ENCODE measurements at regions not wholly inside any gene's neighbourhood (a gene's known extent, or its start where the extent isn't known, plus 50 kb on each side); places are given as distances from the start of the nearest gene placed in this dataset.
"Not testable (repeated sequence)": the region's sequence is repeated elsewhere in the genome, so short reads cannot be mapped to it uniquely, and the experiment has no call there.

GRCh38 chr2:240255811-240256703, 115.6 kb upstream of the OTOS start:
- no peak for DNase-seq

GRCh38 chr2:240256704-240257637, 116.5 kb upstream of the OTOS start:
- no peak for DNase-seq

DNA sequence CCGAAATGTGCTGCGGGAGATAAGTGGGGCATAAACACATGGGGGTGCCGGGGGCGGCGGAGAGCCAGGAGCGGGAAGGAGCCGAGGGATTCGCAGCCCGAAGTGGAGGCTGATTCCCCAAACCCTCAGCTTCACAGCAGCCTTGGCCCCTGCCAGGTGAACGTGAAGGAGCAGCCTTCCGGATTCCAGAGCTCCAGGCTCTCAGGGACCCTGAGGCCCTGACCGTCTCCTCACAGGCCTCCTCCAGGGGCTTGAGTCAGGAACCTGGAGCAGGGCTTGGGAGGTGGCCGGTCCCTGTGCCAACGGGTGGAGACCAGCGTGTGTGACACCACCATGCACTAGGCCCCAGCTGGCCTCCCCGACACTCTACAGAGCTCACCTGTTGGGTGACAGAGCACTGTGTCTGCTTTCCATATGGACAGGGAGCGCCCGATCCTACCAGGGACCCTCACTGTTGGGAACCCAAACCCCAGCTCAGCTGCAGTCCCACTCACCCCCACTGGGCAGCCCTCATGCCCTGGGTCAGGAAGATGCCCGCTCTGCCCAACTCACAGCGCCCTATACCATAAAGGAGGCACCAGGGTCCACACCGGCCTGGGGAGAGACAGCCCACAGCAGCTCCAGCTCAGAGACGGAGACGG, 117.6 kb upstream of the OTOS start:
- DNase-seq: no peak

DNA sequence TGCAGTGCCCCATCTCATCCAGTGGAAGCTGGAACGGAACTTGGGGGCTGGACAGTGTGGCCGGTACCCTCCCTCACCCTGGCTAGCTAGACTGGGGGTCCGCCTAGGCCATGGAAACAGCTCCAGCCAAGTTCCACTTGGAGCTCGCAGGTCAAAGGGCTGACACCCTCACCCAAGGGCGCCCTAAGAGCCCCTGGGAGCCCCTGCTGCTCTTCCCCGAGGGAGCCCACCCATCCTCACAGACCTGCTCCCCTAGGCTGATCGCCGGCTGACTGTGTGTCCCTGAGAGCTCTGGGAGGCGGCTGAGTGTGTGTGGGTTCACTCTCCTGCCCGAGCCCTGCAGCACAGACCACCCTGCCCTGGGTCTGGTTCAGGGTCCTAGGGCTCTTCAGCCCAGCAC, 118.2 kb upstream of the OTOS start:
- no peak for DNase-seq

GRCh38 chr2:240259201-240259923, 118.9 kb upstream of the OTOS start:
- no peak for DNase-seq

DNA sequence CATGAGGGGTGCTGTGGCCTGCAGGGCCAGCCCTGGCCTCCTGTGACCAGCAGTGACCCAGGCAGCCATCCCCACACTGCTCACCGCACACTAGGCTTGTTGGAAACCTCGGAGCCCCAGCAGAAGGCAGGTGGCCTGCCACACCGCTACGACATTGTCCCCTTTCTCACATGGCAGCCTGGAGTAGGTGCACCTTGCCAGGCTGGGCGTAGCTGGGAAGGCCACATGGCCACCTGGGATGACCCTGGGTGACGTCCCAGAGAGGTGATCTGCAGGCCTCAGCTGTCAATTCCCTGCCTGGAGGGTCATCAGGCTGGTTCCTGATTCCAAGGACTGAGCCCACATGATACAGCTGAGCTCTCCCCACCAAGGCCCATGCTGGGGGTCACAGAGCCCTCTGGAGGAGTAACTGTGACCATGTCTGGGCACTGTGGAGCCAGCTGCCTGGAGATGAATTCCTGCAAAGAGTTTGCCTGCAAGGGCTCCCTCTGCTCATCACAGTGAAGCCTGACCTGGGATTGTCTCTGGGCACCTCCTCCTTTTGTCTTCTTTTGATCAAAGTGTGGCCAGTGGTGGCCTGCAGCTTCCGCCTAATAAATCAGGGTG, 119.6 kb upstream of the OTOS start:
- no peak for DNase-seq

- DNase-seq: no peak
These were observed 120.2 kb upstream of the OTOS start for GRCh38 chr2:240260664-240261063.

- not testable (repeated sequence) for DNase-seq
These were observed 122.1 kb upstream of the OTOS start for GRCh38 chr2:240262578-240262977.

GRCh38 chr2:240269380-240269779, 128.9 kb upstream of the OTOS start:
- no peak for DNase-seq

DNA sequence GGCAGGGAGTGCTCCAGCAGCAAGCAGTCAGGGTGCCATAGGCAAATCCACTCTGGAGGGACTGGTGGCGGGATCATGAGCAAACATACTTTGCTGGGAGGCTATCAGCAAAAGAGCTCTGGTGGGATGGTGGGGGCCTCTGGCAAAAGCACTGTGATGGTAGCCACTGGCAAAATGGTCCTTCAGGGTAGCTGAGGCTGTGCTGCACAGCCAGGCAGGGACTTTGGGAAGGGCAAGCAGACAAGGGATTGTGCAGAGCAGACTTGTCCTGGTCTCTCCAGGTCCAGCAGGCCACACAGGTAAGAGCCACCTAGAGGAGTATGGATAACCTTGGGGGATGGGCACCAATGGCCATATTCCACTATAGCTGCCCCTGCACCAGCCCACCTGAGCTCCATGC, 129.4 kb upstream of the OTOS start:
- DNase-seq: no peak

- no peak for DNase-seq
These were observed 131.4 kb upstream of the OTOS start for GRCh38 chr2:240271716-240272341.

- no peak for DNase-seq
These were observed 134.9 kb upstream of the OTOS start for GRCh38 chr2:240275386-240275785.

GRCh38 chr2:240277073-240277806, 136.8 kb upstream of the OTOS start:
- DNase-seq: no peak

DNA sequence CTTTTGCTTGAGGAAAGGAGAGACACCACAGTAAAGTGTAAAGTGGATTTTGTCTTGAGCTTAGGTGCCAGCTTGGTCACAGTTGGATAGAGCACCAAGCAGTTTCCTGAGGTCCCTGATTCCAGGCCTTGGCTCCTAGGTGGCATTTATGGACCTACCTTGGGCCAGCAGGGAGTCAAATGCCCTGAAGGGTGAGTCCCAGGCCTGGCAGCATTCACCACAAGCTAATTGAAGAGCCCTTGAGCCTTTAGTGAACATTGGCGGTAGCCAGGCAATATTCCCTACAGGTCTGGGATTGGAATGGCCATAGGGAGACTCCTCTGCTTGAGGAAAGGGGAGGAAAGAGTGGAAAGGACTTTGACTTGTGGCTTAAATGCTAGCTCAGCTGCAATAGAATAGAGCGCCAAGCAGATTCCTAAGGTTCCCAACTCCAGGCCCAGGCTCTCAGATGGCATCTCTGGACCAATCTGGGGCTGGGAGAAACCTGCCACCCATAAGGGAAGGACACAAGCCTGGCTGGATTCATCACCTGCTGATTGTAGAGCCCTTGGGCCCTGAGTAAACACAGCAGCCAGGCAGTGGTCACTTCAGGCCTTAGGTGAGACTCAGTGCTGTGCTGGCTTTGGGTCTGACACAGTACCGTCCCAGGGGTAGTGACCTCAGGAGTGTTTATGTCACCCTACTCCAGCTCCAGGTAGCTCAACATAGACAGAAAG, 137.5 kb upstream of the OTOS start:
- no peak for DNase-seq

DNA sequence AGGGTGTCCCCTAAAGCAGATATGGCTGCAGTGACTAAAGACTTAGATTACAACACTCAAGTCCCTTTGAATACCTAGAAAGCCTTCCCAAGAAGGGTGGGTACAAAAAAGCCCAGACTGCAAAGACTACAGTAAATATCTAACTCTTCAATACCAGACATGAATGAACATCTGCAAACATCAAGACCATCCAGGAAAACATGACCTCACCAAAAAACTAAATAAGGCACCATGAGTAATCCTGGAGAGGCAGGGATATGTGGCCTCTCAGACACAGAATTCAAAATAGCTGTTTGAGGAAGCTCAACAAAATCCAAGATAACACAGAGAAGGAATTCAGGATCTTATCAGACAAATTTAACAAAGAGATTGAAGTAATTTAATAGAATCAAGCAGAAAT, 138.2 kb upstream of the OTOS start:
- no peak for DNase-seq

DNA sequence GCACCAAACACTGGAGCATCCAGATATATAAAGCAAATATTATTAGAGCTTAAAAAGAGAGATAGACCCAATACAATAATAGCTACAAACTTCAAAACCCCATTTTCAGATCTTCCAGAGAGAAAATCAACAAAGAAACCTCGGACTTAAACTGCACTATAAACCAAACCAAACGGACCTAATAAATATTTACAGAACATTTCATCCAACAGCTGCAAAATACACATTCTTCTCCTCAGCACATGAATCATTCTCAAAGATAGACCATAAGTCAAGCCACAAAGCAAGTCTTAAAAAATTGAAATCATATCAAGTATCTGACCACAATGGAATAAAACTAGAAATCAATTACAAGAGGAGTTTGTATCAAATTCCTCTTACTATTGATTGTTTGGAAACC, 140.2 kb upstream of the OTOS start:
- DNase-seq: no peak

- DNase-seq: no peak
These were observed 144.2 kb upstream of the OTOS start for GRCh38 chr2:240284503-240285259.

DNA sequence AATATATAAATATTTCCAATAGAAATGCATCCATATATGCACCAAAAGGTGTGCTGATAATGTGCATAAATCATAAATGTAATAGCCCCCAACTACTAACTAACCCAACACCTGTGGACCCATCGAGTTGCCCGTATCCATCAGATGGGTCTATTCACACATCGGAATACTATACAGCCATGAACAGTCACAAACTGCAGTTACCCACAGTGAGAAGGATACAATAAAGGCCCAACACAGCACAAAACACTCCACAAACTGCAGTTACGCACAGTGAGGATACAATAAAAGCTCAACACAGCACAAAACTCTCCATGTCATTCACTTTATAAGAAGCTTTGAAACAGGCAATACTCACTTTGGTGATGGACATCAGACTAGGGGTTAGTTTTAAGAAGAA, 145.3 kb upstream of the OTOS start:
- DNase-seq: no peak

DNA sequence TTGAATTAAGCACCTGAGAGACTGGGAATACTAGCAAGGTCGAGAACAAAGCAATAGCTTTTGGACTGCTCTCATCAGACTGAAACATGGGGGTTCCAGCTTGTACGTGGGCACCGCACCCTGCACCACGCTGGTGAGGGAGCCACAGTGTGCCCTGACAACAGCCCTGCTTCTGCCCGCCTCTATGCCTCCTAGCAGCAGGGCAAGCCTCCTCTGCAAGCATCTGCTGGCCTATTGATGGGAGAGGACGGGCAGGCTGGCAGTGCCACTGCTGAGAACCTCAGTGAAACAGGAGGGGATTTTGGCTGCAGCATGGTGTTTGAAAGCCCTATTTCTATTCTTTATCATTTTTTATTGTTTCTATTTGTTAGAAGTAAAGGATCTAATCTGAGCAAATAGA, 146.1 kb upstream of the OTOS start:
- no peak for DNase-seq

Data from central memory CD4-positive, alpha-beta T cell (primary cell).